ENCODE measurements at regions not wholly inside any gene's neighbourhood (a gene's known extent, or its start where the extent isn't known, plus 50 kb on each side); places are given as distances from the start of the nearest gene placed in this dataset.

DNA sequence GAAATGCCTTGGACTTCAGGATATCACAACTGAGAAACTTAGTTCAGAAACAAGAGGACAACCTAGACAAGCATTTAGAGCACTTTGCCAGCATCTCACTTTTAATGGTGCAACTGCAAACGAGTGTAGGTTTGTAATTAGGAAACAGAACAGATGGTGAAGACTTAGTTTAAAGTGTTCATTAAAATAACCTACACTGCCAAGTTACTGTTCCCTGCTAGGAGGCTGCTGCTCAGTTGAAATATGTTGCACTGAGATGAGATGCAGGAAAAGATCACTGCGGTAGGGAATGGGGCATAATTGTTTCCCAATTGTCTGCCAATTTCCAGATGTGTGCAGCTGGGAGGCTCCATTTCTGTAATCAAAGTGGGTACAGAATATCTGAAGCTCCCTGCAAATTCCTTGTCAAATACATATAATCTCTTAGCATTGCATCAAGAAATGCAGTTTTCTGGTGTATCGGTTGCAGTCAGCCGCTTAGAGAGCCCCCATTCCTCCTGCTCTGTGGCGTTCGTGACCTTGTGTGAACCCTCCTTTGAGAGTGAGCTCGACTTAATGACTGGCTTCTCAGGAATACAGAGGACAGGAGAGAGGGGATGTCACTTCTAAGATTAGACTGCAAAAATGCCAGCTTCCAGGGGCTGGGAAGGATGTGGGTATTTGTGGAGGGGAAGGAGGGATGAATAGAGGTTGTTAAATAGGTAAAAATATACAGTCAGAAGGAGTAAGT lies 448.9 kb downstream of the MED10 start:
- no peak overlapping the region for H3K27ac ChIP-seq
- TF ChIP-seq, protein P1, sequence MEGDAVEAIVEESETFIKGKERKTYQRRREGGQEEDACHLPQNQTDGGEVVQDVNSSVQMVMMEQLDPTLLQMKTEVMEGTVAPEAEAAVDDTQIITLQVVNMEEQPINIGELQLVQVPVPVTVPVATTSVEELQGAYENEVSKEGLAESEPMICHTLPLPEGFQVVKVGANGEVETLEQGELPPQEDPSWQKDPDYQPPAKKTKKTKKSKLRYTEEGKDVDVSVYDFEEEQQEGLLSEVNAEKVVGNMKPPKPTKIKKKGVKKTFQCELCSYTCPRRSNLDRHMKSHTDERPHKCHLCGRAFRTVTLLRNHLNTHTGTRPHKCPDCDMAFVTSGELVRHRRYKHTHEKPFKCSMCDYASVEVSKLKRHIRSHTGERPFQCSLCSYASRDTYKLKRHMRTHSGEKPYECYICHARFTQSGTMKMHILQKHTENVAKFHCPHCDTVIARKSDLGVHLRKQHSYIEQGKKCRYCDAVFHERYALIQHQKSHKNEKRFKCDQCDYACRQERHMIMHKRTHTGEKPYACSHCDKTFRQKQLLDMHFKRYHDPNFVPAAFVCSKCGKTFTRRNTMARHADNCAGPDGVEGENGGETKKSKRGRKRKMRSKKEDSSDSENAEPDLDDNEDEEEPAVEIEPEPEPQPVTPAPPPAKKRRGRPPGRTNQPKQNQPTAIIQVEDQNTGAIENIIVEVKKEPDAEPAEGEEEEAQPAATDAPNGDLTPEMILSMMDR (conservative IDR thresholded peaks at IDR 0.05; ENCODE audit: low read depth): no peak
- ChIA-PET POLR2A (ENCODE audit: low non-redundant PET) (no interaction called here), CTCF (interaction anchor here (0.5 kb wide), 1 partner anchor 124 kb away, joined by 3 read pairs; no protein-coding TSS in a partner anchor)
- no peak for DNase-seq (ENCODE audit: low spot score)

GRCh38 chr5:5925191-5925590 lies 453.2 kb downstream of the MED10 start:
- ChIA-PET POLR2A (ENCODE audit: low non-redundant PET) (no interaction called here), CTCF (no interaction called here)
- TF ChIP-seq, protein P1 (conservative IDR thresholded peaks at IDR 0.05; ENCODE audit: low read depth): no peak
- no peak for DNase-seq (ENCODE audit: low spot score)
- no peak overlapping the region for H3K27ac ChIP-seq

DNA sequence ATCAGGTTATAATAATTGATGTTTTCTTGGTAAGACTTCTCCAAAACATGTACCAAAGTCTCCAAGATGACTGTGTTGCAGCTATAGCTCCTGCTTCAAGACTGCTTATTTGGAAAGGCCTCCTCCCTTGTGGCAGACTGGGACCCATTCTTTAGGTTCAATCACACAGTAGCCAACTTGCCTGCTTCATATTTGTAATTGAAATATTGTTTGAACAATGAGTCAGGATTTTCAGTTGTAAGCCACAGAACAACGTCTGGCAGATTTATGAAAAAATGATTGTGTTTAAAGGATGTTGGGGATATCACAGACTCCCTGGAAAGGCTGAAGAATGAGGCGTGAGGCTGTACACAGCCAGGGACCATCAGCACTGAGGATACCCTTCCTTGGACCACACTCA lies 458.9 kb downstream of the MED10 start:
- no peak for DNase-seq (ENCODE audit: low spot score)
- TF ChIP-seq, protein P1 (conservative IDR thresholded peaks at IDR 0.05; ENCODE audit: low read depth): no peak
- CTCF ChIA-PET: no interaction called here
- POLR2A ChIA-PET (ENCODE audit: low non-redundant PET): no interaction called here
- no peak overlapping the region for H3K27ac ChIP-seq

GRCh38 chr5:5906778-5907177 lies 471.6 kb downstream of the MED10 start:
- no peak overlapping the region for H3K27ac ChIP-seq
- POLR2A ChIA-PET (ENCODE audit: low non-redundant PET): no interaction called here
- no peak for DNase-seq (ENCODE audit: low spot score)
- CTCF ChIA-PET: interaction anchor here (0.9 kb wide), 1 partner anchor 649 kb away, joined by 3 read pairs; no protein-coding TSS in a partner anchor
- TF ChIP-seq, protein P1 (conservative IDR thresholded peaks at IDR 0.05; ENCODE audit: low read depth): no peak

DNA sequence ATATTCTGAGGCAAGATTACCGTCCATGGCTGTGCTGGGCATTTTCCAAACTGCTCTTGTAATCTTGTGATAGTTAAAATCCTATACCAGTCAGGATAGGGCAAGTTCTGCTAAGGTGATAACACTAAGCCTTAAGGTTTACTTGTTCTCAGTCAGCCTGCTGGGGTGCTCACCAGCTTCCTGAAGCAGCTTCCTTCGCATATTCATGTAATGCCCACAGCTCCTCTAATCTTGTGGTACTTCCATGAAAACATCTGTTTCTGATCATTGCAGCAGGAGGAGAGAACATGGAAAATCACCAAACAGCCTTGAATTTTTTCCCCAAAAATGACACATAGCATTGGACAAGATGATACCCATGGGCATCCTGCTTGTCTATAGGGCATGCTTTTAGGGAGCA lies 473.2 kb downstream of the MED10 start:
- ChIA-PET POLR2A (ENCODE audit: low non-redundant PET) (no interaction called here), CTCF (no interaction called here)
- DNase-seq (ENCODE audit: low spot score): no peak
- TF ChIP-seq, protein P1 (conservative IDR thresholded peaks at IDR 0.05; ENCODE audit: low read depth): no peak
- H3K27ac ChIP-seq: no peak overlapping the region

DNA sequence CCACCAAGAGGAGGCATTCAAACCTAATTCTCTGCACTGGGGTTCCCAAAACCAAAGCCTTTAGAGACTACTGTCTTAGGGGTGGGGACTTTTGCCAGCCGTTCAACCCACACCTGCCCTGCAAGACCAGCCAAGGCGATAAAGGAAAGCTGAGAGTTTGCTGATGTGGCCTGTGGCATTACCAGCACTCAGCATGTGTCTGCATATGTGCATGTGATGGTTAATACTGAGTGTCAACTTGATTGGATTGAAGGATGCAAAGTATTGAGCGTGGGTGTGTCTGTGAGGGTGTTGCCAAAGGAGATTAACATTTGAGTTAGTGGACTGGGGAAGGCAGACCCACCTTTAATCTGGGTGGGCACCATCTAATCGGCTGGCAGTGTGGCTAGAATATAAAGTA lies 474.2 kb downstream of the MED10 start:
- TF ChIP-seq, protein P1 (conservative IDR thresholded peaks at IDR 0.05; ENCODE audit: low read depth): no peak
- ChIA-PET POLR2A (ENCODE audit: low non-redundant PET) (no interaction called here), CTCF (no interaction called here)
- no peak overlapping the region for H3K27ac ChIP-seq
- DNase-seq (ENCODE audit: low spot score): no peak
